ENCODE measurements at regions not wholly inside any gene's neighbourhood (a gene's known extent, or its start where the extent isn't known, plus 50 kb on each side); places are given as distances from the start of the nearest gene placed in this dataset.

GRCh38 chr4:158051401-158052235 lies 121.2 kb downstream of the GASK1B start:
- no peak overlapping the region for H3K4me3 ChIP-seq
- intact Hi-C loops (cut with DNase I) = no loop called here
- DNase-seq (no peak), ATAC-seq (no peak)
- H3K27ac ChIP-seq = no peak overlapping the region
- H3K27me3 ChIP-seq (ENCODE audit: low read depth) = no peaks in the 10 kb centered on the region
- no peaks in the 10 kb centered on the region for H3K4me1 ChIP-seq
- no peak for TF ChIP-seq CTCF (IDR thresholded peaks at IDR 0.05)
- H3K9me3 ChIP-seq = no peaks in the 10 kb centered on the region
- H3K36me3 ChIP-seq = no peaks in the 10 kb centered on the region

- Histone ChIP-seq H3K27me3 (ENCODE audit: low read depth) (no peaks in the 10 kb centered on the region), H3K4me1 (no peaks in the 10 kb centered on the region), H3K27ac (no peak overlapping the region), H3K4me3 (no peak overlapping the region), H3K36me3 (no peaks in the 10 kb centered on the region), H3K9me3 (no peaks in the 10 kb centered on the region)
- intact Hi-C loops (cut with DNase I) = no loop called here
- ATAC-seq (no peak), DNase-seq (no peak)
- no peak for TF ChIP-seq CTCF (IDR thresholded peaks at IDR 0.05)
Observed at GRCh38 chr4:158050942-158051341, 121.9 kb downstream of the GASK1B start.

- TF ChIP-seq CTCF (IDR thresholded peaks at IDR 0.05) = no peak
- DNase-seq (no peak), ATAC-seq (no peak)
- Histone ChIP-seq H3K4me1 (no peaks in the 10 kb centered on the region), H3K9me3 (no peaks in the 10 kb centered on the region), H3K27me3 (ENCODE audit: low read depth) (no peaks in the 10 kb centered on the region), H3K4me3 (no peak overlapping the region), H3K36me3 (no peaks in the 10 kb centered on the region), H3K27ac (no peak overlapping the region)
- intact Hi-C loops (cut with DNase I) = no loop called here
Observed at GRCh38 chr4:158046345-158046744, 126.5 kb downstream of the GASK1B start.

GRCh38 chr4:158043971-158044618 lies 128.7 kb downstream of the GASK1B start:
- Histone ChIP-seq H3K27ac (no peak overlapping the region), H3K4me3 (no peak overlapping the region), H3K36me3 (no peaks in the 10 kb centered on the region), H3K4me1 (no peaks in the 10 kb centered on the region), H3K27me3 (ENCODE audit: low read depth) (no peaks in the 10 kb centered on the region), H3K9me3 (no peaks in the 10 kb centered on the region)
- no peak for DNase-seq
- ATAC-seq = no peak
- TF ChIP-seq CTCF (IDR thresholded peaks at IDR 0.05) = no peak
- intact Hi-C loops (cut with DNase I) = no loop called here

- DNase-seq = no peak
- ATAC-seq = no peak
- H3K36me3 ChIP-seq = no peaks in the 10 kb centered on the region
- H3K27ac ChIP-seq = no peak overlapping the region
- H3K4me3 ChIP-seq = no peak overlapping the region
- no peaks in the 10 kb centered on the region for H3K4me1 ChIP-seq
- no peak for TF ChIP-seq CTCF (IDR thresholded peaks at IDR 0.05)
- intact Hi-C loops (cut with DNase I) = no loop called here
- H3K9me3 ChIP-seq = peaks cover 7% of the 10 kb centered on the region
- no peaks in the 10 kb centered on the region for H3K27me3 ChIP-seq (ENCODE audit: low read depth)
Observed at GRCh38 chr4:158042591-158043030, 130.2 kb downstream of the GASK1B start.
